Superior temporal gyrus (tissue), 1 donor: ENCODE measurements at regions not wholly inside any gene's neighbourhood (a gene's known extent, or its start where the extent isn't known, plus 50 kb on each side); places are given as distances from the start of the nearest gene placed in this dataset.

Source experiments
- DNase-seq: peaks from one replicate; pipeline ENCODE4 v3.0.0-alpha.2; 2016; ENCODE audit errors: extremely low spot score

GRCh38 chr11:70535191-70535971 is 137.1 kb downstream of the CTTN start:
- no peak for DNase-seq

- DNase-seq, result no peak
These were observed 137.9 kb downstream of the CTTN start for GRCh38 chr11:70536051-70536877.

GRCh38 chr11:70537576-70538571 is 139.5 kb downstream of the CTTN start:
- DNase-seq, result no peak

GRCh38 chr11:70538641-70539359 is 140.5 kb downstream of the CTTN start:
- no peak for DNase-seq

- no peak for DNase-seq
These were observed 141.2 kb downstream of the CTTN start for GRCh38 chr11:70539360-70540095.

GRCh38 chr11:70540196-70540595 is 141.9 kb downstream of the CTTN start:
- DNase-seq, result no peak

- DNase-seq, result no peak
These were observed 142.8 kb downstream of the CTTN start for GRCh38 chr11:70541176-70541575.

- DNase-seq, result no peak
These were observed 143.4 kb downstream of the CTTN start for GRCh38 chr11:70541699-70542098.

- DNase-seq, result no peak
These were observed 144.1 kb downstream of the CTTN start for GRCh38 chr11:70542406-70542805.

- DNase-seq, result no peak
These were observed 144.5 kb downstream of the CTTN start for GRCh38 chr11:70542811-70543210.

GRCh38 chr11:70543611-70544010 is 145.3 kb downstream of the CTTN start:
- no peak for DNase-seq

GRCh38 chr11:70544067-70544773 is 145.9 kb downstream of the CTTN start:
- DNase-seq, result no peak

- DNase-seq, result no peak
These were observed 146.7 kb downstream of the CTTN start for GRCh38 chr11:70544774-70545609.

GRCh38 chr11:70545610-70545912 is 147.2 kb downstream of the CTTN start:
- no peak for DNase-seq

GRCh38 chr11:70546191-70546940 is 148.0 kb downstream of the CTTN start:
- no peak for DNase-seq

- DNase-seq, result no peak
These were observed 149.1 kb downstream of the CTTN start for GRCh38 chr11:70547386-70547785.

- DNase-seq, result no peak
These were observed 149.7 kb downstream of the CTTN start for GRCh38 chr11:70547821-70548670.
